ENCODE measurements at regions not wholly inside any gene's neighbourhood (a gene's known extent, or its start where the extent isn't known, plus 50 kb on each side); places are given as distances from the start of the nearest gene placed in this dataset.
A peak's percentile ranks its signal among the peaks of the same experiment; 100 is the strongest.

GRCh38 chr12:46942579-46942978 lies 116.8 kb upstream of the SLC38A4 start:
- no peak overlapping the region for H3K4me2 ChIP-seq (replicated peaks; ENCODE audit: extremely low read depth, low read length, poor library complexity, severe bottlenecking)
- no peaks in the 10 kb centered on the region for H3K9me3 ChIP-seq (replicated peaks in 1 of 2; ENCODE audit: control insufficient read depth in 1 of 2, insufficient read depth in 1 of 2, low read length in 2 of 2)
- no peak for TF ChIP-seq CTCF (IDR thresholded peaks at IDR 0.05)
- no peaks in the 10 kb centered on the region for H3K27me3 ChIP-seq (ENCODE audit: control insufficient read depth in 2 of 2, insufficient read depth in 2 of 2, low read length in 2 of 2)
- H3K27ac Mint-ChIP-seq, result peak overlapping the region in 1 of 7 donors; percentile 32
- no peak overlapping the region for H3K9ac ChIP-seq (ENCODE audit: insufficient read depth, low read length, poor library complexity, severe bottlenecking)
- H3K27me3 Mint-ChIP-seq (ENCODE audit: low read depth in 3 of 3), result no peaks in the 10 kb centered on the region
- H4K20me1 ChIP-seq (ENCODE audit: insufficient read depth, low read length), result no peaks in the 10 kb centered on the region
- WGBS (ENCODE audit: insufficient coverage), result no CpG with 5 or more reads among the region's 2 CpGs
- peaks cover 5% of the 10 kb centered on the region for H3K4me1 Mint-ChIP-seq
- no peaks in the 10 kb centered on the region for H3K79me2 ChIP-seq (ENCODE audit: insufficient read depth, low read length)
- H3K36me3 ChIP-seq (replicated peaks in 1 of 2; ENCODE audit: control insufficient read depth in 1 of 2, insufficient read depth in 2 of 2, low read length in 2 of 2), result no peaks in the 10 kb centered on the region
- H3K4me1 ChIP-seq (ENCODE audit: control insufficient read depth in 1 of 2, insufficient read depth in 2 of 2, low read length in 2 of 2), result no peaks in the 10 kb centered on the region
- peaks cover 0 to 3% (median 0%) of the 10 kb centered on the region in 7 donors for H3K9me3 Mint-ChIP-seq
- H3K36me3 Mint-ChIP-seq, result no peaks in the 10 kb centered on the region
- DNase-seq, result no peak
- H3K4me3 Mint-ChIP-seq, result no peak overlapping the region
- H3K4me3 ChIP-seq (replicated peaks in 1 of 3; ENCODE audit: low read depth in 2 of 3, low read length in 3 of 3), result no peak overlapping the region
- no peak overlapping the region for H2AFZ ChIP-seq (ENCODE audit: insufficient read depth, low read depth, low read length, poor library complexity, severe bottlenecking)
- H3K27ac ChIP-seq (ENCODE audit: low read depth in 1 of 2, low read length in 2 of 2), result no peak overlapping the region
- intact Hi-C loops (cut with micrococcal nuclease), result no loop called here

GRCh38 chr12:46944088-46944487 lies 118.3 kb upstream of the SLC38A4 start:
- Histone ChIP-seq H3K9ac (ENCODE audit: insufficient read depth, low read length, poor library complexity, severe bottlenecking) (no peak overlapping the region), H3K27ac (ENCODE audit: low read depth in 1 of 2, low read length in 2 of 2) (no peak overlapping the region), H3K4me2 (replicated peaks; ENCODE audit: extremely low read depth, low read length, poor library complexity, severe bottlenecking) (no peak overlapping the region), H3K36me3 (replicated peaks in 1 of 2; ENCODE audit: control insufficient read depth in 1 of 2, insufficient read depth in 2 of 2, low read length in 2 of 2) (no peaks in the 10 kb centered on the region), H3K4me3 (replicated peaks in 1 of 3; ENCODE audit: low read depth in 2 of 3, low read length in 3 of 3) (no peak overlapping the region), H4K20me1 (ENCODE audit: insufficient read depth, low read length) (no peaks in the 10 kb centered on the region), H3K4me1 (ENCODE audit: control insufficient read depth in 1 of 2, insufficient read depth in 2 of 2, low read length in 2 of 2) (no peaks in the 10 kb centered on the region), H3K9me3 (replicated peaks in 1 of 2; ENCODE audit: control insufficient read depth in 1 of 2, insufficient read depth in 1 of 2, low read length in 2 of 2) (no peaks in the 10 kb centered on the region), H2AFZ (ENCODE audit: insufficient read depth, low read depth, low read length, poor library complexity, severe bottlenecking) (no peak overlapping the region), H3K79me2 (ENCODE audit: insufficient read depth, low read length) (no peaks in the 10 kb centered on the region), H3K27me3 (ENCODE audit: control insufficient read depth in 2 of 2, insufficient read depth in 2 of 2, low read length in 2 of 2) (no peaks in the 10 kb centered on the region)
- DNase-seq, result no peak
- no peaks in the 10 kb centered on the region for H3K27me3 Mint-ChIP-seq (ENCODE audit: low read depth in 3 of 3)
- H3K9me3 Mint-ChIP-seq, result peaks cover 0 to under 1% (median 0%) of the 10 kb centered on the region in 7 donors
- H3K27ac Mint-ChIP-seq, result no peak overlapping the region
- WGBS (ENCODE audit: insufficient coverage), result 0% methylated on average over 2 of the region's 2 CpGs
- H3K4me3 Mint-ChIP-seq, result no peak overlapping the region
- no peaks in the 10 kb centered on the region for H3K36me3 Mint-ChIP-seq
- TF ChIP-seq CTCF (IDR thresholded peaks at IDR 0.05), result no peak
- intact Hi-C loops (cut with micrococcal nuclease), result no loop called here
- peaks cover 5% of the 10 kb centered on the region for H3K4me1 Mint-ChIP-seq

Measured in CD14-positive monocyte (primary cell).